IMR-90 (cell line): ENCODE measurements at regions not wholly inside any gene's neighbourhood (a gene's known extent, or its start where the extent isn't known, plus 50 kb on each side); places are given as distances from the start of the nearest gene placed in this dataset.

Experiments
- RFX5 ChIP-seq: IDR thresholded peaks from 2 replicates; pipeline ENCODE4 v1.8.0; 2012; ENCODE audit warnings: low read depth, mild to moderate bottlenecking, low read length, moderate library complexity
- SMC3 ChIP-seq: fragments of 150-350 bp; IDR thresholded peaks from 2 replicates; pipeline ENCODE4 v1.6.1; 2016; ENCODE audit warnings: low read depth, mild to moderate bottlenecking, antibody characterized with exemption, low read length, moderate library complexity
- TF ChIP-seq, protein P1 (sequence below): conservative IDR thresholded peaks from 2 replicates; pipeline ENCODE4 v1.5.1; 2012; ENCODE audit warnings: mild to moderate bottlenecking, low read depth, low read length, improper control_type of control experiment

DNA sequence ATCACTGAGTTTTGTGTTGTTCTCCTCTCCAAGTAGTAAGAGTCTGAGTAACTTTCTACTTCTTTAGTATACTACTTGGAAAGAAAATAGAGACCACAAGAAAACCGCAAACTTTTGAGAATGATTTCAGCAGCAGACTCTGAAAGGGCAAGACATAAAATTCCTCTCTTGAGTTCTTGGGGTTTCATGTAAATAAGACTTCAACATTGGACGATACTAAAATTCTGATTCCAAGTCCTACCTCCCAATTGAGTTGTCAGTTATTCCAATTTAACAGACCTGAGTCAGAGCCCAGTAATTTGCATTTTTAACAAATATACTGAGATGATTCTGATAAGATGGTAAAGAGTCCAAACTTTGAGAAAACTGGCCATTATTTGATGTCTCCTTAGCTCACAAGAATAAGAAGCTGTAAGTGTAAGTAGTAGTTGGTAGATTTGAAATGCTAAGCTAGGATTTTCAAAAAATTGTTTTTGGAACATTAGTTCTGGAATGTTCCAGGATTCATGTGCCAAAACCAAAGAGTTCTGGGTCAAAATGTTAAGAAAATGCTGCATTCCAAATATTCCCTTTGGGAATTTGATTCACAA is 261.6 kb upstream of the SPOPL start:
- TF ChIP-seq SMC3 (no peak), RFX5 (no peak)
- TF ChIP-seq, protein P1, sequence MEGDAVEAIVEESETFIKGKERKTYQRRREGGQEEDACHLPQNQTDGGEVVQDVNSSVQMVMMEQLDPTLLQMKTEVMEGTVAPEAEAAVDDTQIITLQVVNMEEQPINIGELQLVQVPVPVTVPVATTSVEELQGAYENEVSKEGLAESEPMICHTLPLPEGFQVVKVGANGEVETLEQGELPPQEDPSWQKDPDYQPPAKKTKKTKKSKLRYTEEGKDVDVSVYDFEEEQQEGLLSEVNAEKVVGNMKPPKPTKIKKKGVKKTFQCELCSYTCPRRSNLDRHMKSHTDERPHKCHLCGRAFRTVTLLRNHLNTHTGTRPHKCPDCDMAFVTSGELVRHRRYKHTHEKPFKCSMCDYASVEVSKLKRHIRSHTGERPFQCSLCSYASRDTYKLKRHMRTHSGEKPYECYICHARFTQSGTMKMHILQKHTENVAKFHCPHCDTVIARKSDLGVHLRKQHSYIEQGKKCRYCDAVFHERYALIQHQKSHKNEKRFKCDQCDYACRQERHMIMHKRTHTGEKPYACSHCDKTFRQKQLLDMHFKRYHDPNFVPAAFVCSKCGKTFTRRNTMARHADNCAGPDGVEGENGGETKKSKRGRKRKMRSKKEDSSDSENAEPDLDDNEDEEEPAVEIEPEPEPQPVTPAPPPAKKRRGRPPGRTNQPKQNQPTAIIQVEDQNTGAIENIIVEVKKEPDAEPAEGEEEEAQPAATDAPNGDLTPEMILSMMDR: no peak
